Adrenal gland (tissue), 5 donors: ENCODE measurements at regions not wholly inside any gene's neighbourhood (a gene's known extent, or its start where the extent isn't known, plus 50 kb on each side); places are given as distances from the start of the nearest gene placed in this dataset.

ENCODE experiments used
- CTCF ChIP-seq, 6 experiments: fragments of 450-650 bp in 4 of 6; fragments of 200-600 bp in 2 of 6; sonication (generic) in 1 of 6; IDR thresholded peaks; 1 replicate in 5 of 6; 2 replicates in 1 of 6; pipeline versions ENCODE4 v1.5.1 to v1.8.0; 2016 to 2021; ENCODE audit warnings: antibody characterized with exemption in 6 of 6, mild to moderate bottlenecking in 2 of 6, moderate library complexity in 1 of 6
- POLR2A ChIP-seq, 2 donors: fragments of 450-650 bp; IDR thresholded peaks; one replicate each; pipeline ENCODE4 v1.6.1; 2017; ENCODE audit warnings: antibody characterized with exemption in 2 of 2, mild to moderate bottlenecking in 2 of 2, moderate library complexity in 1 of 2
- donor health status: DM: no; HTN: no; CAD: no.

GRCh38 chr10:120400601-120401000, 56.4 kb upstream of the PLPP4 start:
- TF ChIP-seq CTCF (IDR thresholded peaks at IDR 0.05) (no peak), POLR2A (IDR thresholded peaks at IDR 0.05) (no peak)
